HL-60/S4 treated with retinoic acid at 250 ng/mL for 4 days and 3 days (cell line): ENCODE measurements at regions not wholly inside any gene's neighbourhood (a gene's known extent, or its start where the extent isn't known, plus 50 kb on each side); places are given as distances from the start of the nearest gene placed in this dataset.
"Not testable (repeated sequence)": the region's sequence is repeated elsewhere in the genome, so short reads cannot be mapped to it uniquely, and the experiment has no call there.

Experiments
- in situ Hi-C: fragments of 300-500 bp; cut with MboI; formaldehyde crosslinking; loops from 2 replicates; pipeline ENCODE4 v1.7.0; 2022; ENCODE audit warnings: low sequenced_read_pairs

DNA sequence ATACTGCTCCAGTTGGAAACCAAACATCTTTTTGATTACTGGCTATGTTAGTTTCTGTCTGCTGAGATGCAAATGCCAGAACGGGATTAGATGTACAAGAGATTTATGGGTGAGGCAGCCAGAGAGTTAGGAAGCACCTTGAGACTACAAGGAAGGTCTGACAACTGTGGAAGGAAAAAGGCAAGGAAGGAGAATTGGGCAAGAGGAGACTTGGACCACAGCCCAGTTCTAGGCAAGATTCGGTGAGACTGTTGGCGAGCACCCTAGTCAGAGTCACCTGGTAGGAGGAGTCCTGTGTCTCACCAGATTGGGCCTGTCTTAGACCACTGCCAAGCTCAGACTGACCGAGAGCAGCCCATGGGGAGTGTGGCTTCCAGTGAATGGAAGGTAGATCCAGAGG is 91.8 kb upstream of the F13A1 start:
- in situ Hi-C loops = no loop called here

DNA sequence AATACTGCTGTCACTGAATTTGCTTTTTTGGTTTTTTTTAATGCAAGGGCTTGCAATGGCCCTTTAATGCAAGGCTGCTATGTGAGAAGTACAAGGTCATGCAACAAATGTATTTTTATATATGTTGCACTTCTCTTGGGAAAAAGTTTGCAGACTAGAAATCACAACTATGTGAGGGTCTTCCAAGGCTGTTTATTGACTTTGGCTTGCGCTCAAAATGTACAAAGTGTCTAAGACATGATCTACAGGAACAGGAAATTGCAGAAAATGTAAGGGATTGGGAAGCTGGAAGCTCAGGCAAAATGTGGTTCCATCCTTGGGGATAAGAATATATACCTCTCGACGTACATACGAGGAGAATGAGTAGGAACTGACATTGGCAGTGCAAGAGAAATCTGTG is 92.2 kb upstream of the F13A1 start:
- in situ Hi-C loops = no loop called here

DNA sequence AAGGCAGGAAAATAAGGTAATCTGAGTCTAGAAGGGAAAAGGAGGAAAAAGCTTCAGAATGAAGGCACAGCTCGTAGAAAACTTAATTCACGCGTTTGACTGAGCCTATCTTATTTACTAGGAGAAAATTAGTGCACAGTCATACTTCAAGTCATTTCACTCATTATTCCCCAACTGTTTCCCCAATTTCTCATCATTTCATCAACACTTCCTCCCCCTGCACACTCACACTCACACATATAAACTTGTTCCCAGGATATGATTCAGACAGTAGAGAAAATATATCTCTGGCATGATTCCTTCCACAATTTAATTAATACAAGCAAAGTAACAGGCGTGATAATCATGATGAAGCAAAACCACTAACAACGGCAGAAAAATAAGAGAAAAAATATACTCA is 94.5 kb upstream of the F13A1 start:
- in situ Hi-C loops = no loop called here

DNA sequence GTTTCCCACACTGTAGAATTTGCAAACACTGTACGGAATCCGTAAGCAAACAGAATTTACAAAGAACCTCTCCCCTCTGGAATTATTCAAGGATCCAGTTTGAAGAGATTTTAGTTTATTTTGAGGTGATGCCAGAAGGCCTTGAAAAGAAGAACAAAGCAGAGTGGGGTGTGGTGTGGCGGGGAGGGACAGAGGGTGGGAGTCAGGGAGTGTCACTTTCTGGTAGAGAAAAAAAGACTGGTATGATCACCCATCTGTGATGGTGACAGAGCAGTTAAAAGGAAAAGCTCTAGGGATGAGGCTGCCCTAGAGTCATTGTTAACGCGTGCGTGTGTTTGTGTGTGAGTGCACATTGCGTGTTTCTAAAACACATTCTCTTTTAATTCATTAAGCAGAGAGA is 97.0 kb upstream of the F13A1 start:
- in situ Hi-C loops = no loop called here

DNA sequence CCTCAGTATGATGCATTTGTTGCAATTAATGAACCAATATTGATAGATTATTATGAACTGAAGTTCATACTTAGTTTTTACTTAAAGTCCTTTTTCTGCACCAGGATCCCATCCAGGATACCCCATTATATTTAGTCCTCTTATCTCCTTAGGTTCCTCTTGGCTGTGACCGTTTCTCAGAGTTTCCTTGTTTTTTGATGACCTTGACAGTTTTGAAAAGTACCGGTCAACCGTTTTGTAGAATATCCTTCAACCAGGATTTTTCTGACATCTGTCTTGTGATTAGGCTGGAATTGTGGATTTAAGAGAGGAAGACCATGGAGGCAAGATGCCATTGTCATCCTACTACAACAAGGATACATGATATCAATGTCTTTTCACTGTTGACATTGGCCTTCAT is 98.0 kb upstream of the F13A1 start:
- in situ Hi-C loops = no loop called here

DNA sequence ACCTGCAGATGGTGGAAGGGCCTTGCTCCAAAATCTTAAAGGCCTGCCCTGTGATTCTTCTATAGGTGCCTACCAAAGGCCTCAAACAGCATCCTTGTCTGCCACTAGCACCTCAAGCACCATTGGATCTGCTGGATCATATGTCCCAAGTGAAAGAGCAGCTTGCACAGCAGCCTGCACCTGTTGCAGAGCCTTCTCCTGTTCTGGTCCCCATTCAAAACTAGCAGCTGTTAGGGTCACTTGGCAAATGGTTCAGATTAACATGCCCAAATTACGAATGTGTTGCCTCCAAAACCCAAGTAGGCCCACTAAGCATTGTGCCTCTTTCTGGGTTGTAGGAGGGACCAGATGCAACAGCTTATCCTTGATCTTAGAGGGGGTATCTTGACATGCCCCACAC is 99.6 kb upstream of the F13A1 start:
- in situ Hi-C loops = no loop called here

DNA sequence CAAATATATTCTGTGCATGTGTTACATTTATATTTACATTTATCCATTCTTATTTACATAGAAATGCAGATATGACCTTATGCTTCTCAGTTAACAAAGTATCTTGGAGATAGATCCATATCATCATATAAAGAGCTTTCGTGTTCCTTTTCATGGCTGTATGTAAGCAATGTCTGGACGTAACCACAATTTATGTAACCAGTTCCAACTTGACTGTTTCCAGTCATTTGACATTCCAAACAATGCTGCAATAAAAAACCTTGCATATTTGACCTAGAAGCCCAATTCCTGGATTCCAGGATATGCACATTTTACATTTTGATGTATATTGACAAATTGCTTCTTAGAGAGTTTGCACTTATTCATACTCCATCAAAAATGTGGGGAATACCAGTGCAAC is 113.7 kb upstream of the F13A1 start:
- in situ Hi-C loops = no loop called here

DNA sequence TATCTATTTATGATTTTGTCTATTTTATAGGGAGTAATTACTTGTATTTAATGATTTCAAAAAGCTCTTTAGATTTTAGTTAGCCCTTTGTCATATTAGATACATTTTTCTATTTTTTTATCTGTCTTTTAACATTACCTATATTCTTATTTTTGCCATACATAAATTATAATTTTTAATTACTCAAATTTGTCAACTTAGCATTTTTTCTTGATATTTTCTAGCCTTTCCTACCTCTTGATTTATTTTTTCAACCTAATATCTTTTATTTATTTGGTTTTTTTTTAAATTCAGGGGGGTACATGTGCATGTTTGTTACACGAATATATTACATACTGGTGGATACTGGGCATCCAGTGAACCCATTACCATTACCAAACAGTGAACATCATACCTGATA is 114.3 kb upstream of the F13A1 start:
- in situ Hi-C loops = no loop called here

DNA sequence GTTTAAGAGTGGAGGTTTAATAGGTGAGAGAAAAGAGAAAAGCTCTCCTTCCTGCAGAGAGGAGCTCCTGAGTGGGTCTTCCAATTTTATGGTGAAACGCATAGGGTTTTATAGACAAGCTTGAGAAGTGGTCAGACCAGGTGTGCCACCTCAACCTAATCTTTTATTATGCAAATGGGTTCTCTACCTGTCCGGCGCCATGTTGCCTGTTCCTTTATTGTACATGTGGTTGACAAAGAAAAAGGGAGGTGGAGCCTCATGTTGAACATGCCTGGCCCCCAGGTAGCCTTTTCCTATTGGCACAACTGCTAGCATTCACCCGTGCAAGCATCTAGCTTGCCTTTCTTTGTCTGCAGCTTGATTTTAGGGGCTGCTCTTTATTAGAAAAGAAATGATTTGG is 115.9 kb upstream of the F13A1 start:
- in situ Hi-C loops = no loop called here

DNA sequence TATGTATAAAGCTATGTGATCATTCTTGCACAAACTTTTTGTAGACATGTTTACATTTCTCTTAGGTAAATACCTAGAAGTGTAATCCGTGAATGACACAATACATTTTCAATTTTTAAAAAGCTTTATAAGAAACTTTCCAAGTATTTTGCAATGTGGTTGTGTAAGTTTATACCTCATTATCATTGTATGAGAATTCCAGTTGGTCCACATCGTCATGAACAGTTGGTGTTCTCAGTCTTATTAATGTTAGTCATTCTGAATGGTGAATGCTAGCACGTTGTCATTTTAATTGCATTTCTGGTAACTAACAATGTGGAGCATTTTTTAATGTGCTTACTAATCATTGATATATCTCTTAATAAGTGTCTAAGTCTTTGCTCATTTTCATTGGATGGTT is 116.5 kb upstream of the F13A1 start:
- in situ Hi-C loops = no loop called here

DNA sequence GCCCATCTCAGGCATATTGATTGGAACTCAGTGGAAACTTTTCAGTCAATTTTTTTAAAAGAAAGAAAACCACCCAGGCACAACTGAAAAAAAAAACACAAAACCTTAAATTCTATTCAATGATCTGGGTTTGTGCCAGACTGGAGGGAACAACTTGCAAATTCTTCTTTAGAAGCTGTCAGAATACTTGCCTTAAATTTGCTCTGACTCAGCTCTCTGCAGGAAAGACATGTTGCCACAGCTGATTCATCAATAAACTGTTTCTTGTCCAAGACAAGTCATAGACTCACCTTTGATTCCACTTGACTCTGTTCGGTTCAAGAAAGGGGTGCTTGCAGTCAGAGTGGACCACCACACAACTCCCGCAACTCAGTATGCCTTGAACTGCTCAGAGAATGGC is 117.8 kb upstream of the F13A1 start:
- in situ Hi-C loops = no loop called here

DNA sequence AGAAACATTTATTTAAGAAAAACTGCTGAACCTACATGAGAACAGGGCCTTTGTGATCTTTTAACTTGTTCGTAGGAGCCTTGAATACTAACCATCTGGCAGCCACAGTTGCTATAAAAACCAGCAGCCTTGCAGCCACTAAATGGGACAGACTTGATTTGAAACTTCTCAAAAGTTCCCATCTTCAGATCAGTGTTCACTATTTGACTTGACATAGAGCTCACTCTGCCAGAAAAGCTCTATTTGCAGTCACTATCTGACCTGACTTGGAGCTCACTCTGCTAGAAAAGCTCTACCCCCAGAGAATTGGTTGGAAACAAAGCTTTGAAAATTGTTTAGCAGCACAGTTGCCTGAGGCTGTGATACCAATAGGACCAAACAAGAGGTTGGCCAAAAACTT is 119.3 kb upstream of the F13A1 start:
- in situ Hi-C loops = no loop called here

DNA sequence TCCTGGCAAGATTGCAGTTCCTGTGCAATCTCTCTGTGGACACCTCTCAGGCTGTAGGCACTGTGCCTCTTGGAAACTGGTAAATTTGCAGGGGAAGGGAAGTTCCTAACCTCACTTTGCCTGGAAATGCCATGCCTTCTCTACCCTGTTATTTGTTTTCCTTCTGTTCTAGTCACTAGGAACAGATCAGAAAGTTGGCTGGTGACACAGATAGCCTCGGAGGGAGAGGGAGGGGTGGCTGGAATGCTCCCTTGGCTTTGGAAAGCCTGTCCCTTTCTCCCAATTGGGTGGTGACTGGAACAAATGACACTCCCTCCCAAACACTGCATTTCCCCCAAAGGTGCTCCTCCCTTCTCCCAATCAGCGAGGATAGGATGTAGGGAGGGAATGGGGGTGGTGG is 131.5 kb upstream of the F13A1 start:
- in situ Hi-C loops = no loop called here

DNA sequence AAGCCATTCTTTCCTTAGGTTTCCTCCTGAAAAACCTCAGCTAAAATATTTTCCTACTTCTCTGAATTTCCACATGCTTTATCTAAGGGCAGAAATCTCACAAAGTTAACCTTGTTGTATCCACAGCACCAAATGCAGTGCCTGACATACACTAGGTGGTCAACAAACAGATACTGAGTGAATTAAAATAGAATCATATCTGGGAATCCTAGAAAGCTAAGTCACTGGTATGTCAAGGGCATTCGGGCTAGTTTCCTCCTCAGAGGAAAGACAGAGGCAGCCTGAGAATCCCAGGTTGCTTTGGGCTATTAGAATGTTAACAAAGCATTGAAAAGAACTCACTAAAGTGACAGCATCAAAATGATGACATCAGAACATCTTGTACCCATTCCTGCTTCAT is 132.7 kb upstream of the F13A1 start:
- in situ Hi-C loops = no loop called here

DNA sequence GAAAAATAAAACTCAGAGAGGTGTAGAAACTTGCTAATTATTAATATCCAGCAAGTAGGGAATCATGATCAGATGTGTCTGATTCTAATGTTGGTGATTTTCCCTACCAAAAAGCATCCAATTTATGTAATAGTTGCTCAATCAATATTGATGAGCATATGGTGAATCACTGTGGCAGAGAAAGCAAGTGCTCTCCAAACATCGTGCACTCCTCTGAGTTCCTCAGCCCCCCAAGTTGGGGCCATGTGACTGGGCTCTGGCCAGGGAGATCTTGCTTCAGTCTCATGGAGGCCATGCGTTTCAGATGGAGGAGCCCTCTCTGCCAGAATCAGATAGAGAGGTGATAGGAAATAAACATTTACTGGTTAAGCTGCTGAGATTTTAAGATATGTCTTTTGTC is 133.2 kb upstream of the LY86 start:
- in situ Hi-C loops = no loop called here

DNA sequence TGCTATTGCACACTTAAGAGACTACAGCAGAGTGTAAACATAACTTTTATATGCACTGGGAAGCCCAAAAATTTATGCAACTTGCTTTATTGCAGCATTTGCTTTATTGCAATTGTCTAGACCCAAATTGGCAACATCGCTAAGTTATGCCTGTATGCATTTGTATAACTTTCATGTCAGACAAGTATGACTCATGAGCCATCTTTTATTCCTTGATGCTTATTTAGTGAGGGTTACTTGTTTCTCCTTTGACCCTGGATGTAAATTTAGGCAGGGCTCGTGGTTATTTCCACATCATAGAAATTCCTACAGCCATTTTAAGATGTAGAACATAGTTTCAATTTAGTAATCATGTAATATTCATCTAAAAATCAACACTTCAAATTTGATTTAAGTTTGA is 130.3 kb upstream of the LY86 start:
- in situ Hi-C loops = no loop called here

DNA sequence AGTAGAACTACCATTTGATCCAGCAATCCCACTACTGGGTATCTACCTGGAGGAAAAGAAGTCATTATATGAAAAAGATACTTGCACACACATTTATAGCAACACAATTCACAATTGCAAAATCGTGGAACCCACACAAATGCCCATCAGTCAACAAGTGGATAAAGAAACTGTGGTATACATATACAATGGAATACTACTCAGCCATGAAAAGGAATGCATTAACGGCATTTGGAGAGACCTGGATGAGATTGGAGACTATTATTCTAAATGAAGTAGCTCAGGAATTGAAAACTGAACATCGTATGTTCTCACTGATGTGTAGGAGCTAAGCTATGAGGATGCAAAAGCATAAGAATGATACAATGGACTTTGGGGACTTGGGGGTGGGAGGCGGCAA is 128.6 kb upstream of the LY86 start:
- in situ Hi-C loops = not testable (repeated sequence)

DNA sequence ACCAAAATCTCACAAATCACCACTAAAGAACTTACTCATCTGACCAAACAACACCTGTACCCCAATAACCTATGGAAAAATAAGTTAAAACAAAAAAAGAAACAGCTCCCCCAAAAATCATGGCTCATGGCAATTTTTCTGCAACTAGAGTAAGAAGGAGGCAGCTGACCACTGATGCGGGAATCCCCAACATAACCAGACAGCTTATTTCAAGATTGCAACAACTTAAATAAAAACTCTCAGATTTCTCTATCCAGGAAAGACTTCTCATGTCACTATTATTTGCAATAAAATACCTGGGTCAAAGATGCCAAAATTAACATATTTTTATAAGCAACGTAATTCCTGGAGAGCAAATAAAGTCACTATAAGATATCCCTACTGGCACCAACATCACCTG is 128.1 kb upstream of the LY86 start:
- in situ Hi-C loops = no loop called here

DNA sequence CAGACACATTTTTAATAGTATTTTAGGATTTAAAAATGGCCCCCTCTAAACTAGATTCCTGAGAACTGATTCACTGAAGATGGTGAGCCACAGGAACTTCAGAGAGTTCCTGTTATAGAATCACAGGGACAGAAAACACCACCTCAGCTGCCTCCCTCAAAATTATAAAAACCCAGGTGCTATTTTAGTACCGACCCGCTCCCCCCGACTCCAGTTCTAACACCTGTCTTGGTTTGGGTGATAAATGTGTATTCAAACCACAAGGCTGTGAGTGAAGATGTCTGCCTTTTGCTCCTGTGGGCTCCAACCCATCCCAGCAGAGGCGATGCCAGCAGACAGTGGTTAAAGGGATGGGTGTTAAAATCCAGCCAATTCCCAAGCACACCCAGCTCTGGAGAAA is 127.4 kb upstream of the LY86 start:
- in situ Hi-C loops = no loop called here

DNA sequence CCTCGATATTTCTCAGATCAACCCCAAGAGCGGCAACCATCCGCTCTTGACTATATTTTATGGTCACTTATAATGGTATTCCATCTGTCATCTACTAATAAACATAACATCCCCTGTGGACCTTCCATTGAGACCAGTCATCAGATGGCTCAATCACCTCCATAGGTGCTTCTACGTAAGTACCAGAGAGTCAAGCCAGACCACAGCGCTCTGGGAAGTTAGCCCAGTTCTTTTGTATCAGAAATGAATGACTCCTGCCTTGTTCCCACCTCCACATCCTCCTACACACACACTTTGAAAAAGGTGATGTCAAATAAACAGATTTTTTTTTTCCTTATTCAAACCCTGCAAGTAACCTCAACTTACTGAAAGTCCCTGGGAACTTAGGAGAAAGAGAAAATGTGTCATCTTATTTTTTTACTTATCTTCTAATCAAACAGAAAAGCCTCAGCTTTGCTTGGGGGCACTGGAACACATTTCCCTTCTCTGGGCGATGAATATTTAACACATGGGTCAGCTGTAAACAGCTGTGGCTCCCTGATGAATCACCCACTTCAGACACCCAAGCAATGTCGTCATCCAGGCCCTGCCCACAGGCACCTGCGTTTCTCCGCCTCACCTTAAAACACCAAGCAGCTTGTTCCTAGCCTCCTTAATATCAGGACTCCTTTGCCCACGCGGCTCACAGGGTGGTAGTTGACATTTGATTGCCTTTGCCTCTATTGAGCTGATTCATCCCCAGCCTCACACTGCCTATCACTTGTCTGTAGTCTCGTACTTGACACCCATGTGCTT is 121.4 kb upstream of the LY86 start:
- in situ Hi-C loops = no loop called here

DNA sequence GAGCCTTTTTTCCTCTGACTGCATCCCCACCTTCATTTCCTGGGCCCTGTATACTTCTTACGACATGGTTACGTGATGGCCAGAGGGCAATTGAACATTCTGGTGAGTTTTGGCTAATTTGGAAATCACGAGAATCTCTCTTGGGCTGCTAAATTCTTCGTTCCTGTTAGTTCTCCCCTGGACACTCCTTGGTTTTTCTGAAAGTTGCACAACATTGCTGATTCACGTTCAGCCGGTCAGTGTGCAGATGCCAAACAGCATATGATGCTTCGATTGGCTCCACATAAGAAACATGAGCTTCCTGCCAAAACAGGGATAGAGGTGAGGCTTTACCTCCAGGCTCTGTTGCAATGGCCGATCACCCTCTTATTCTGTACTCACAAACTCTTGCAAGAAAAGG is 119.4 kb upstream of the LY86 start:
- in situ Hi-C loops = no loop called here

DNA sequence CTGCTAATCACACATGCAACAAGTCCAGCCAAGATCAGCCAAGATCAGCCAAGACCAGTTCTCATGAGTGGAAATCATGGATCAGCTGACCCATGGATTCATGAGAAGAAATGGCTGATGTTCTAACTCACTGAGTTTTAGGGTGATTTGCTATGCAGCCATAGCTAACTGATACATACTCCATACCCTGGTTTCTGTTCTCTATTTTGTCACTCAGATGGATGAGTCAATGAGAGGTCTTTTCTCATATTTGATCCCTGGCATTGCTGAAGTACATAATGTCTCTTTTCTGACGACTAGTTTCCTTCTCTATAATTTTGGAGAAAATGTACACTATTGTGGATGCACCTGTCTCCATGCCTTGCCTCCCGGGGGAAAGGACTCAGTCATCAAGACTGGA is 118.4 kb upstream of the LY86 start:
- in situ Hi-C loops = no loop called here

DNA sequence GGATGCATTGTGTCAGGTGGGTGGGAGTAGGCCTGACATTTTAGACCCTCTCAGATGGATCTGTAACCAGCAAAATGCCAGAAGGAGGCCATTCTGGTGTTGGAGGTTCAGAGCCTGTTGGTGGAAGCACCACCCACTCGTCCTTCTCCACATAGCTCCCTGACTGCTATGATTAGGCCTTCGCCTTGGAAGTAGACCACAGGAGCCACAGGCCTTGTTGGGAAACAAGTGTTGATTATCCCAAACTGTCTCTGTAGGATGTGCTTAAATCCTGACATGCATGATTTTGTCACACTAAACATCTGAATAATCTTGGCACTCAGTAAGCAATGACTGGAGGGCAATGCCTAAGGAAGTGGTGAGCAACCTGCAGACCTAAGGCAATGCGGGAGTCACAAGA is 117.2 kb upstream of the LY86 start:
- in situ Hi-C loops = no loop called here
